SH-SY5Y (cell line): ENCODE measurements at regions not wholly inside any gene's neighbourhood (a gene's known extent, or its start where the extent isn't known, plus 50 kb on each side); places are given as distances from the start of the nearest gene placed in this dataset.

Source experiments
- GATA2 ChIP-seq: IDR thresholded peaks from 2 replicates; pipeline ENCODE4 v1.6.1; 2011; ENCODE audit warnings: mild to moderate bottlenecking, low read depth, low read length
- GATA3 ChIP-seq: IDR thresholded peaks from 2 replicates; pipeline ENCODE4 v1.6.1; 2011; ENCODE audit warnings: low read depth, mild to moderate bottlenecking, low read length, moderate library complexity

DNA sequence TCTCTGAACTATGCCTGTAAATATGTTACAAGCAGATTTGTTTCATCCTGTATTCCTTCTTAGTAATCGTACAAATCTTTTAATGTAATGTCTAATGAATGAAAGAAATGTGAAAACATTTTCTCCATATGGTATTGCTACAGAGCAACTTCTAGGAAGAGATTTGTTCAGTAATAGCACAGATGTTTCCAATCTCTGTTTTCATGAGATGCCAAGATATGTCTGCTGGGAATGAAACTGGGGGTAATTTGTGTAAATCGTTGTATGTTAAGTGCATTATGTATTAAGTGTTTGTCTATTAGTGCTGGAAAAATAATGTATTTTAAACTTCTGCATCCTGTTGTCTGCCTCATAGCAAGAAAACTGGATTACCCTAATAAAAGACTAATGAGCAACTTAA lies 722.2 kb upstream of the EYS start:
- TF ChIP-seq GATA2, result peak; percentile 65
- peak; percentile 91 for TF ChIP-seq GATA3

DNA sequence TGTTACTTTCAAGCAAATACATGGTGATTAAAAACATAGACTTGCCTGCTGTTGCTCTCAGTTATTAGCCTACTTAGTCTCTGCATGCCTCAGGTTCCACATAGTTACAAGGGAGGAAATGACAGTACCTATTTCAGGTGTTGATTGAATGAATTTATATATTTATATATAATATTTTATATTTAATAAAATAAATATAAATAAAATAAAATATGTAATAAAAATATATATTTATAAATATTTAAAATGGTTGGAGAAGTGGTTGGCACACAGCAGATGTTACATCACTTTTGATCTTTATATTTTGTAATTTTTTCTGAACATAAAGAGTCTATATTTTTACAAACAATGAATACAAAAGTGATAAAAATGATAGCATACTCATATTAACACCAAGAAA lies 716.0 kb upstream of the EYS start:
- TF ChIP-seq GATA2 (no peak), GATA3 (no peak)

DNA sequence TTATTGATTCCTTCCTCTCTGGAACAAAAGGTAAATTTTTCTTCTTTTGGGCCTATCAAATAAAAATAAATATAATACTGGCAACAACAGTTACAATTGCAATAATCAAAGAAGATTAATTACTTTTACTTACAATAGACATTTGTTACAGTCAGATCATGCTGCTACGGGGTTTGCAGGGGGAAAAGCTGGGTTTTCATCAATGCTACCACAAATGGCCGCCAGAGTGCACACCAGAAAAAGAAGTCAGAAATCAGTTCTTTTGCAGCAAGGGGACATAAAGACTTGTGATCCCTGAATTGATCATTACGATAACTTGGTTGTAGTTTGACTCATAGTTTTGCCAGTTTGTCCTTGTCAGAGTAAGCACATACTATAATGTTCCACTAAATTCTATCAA lies 714.5 kb upstream of the EYS start:
- TF ChIP-seq GATA2 (no peak), GATA3 (no peak)

DNA sequence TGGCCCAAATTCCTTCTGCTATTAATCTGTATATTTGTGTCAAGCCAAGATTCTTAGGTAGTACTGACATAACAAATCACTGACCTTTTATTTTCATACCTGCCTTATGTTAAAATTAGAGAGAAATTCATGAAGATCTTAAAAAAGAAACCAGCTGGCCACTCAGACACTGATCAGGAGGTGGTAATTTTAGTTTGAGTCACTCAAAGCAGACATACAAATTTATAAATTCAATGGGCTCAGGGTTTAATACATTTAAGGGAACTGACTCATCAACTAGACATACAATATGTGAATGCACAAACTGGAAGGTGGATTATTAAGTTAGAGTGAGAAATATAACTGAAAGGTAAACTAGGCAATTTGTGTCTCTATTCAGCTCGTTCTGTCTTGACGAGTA lies 711.9 kb upstream of the EYS start:
- TF ChIP-seq GATA3 (no peak), GATA2 (no peak)

DNA sequence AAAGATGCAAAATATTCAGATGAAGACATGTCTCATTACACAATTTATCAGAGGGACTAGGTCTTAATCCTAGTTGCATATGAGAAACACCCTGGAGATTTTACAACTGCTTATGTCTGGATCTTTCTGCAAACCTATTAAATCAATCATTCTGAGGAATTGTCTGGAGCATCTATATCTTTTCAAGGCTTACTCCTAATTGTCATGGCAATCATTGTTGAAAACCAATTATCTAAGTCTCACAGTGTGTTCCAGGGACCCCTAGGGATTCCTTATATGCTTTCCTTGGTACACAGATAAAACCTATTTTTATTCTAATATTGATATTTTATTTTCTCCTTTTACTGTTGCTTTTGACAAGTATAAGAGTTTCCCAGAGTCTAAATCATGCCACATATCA lies 696.9 kb upstream of the EYS start:
- no peak for TF ChIP-seq GATA2
- no peak for TF ChIP-seq GATA3

DNA sequence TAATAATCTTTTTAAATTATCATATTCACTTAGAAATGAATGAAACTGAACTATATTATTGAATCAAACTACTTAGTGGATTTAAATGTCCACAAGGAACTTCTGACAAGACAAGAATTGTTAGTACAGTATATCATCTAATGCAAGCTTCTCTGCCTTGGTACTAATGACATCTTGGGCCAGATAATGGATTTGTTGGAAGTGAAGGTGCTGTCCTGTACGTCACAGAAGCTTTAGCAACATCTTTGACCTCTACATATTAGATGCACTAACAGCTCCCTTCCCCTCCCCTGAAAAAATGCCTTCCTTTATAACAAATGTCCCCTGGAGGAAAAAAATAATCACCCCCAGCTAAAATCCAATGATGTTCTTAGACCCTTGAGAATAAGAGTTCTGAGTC lies 695.8 kb upstream of the EYS start:
- TF ChIP-seq GATA2 (no peak), GATA3 (no peak)

DNA sequence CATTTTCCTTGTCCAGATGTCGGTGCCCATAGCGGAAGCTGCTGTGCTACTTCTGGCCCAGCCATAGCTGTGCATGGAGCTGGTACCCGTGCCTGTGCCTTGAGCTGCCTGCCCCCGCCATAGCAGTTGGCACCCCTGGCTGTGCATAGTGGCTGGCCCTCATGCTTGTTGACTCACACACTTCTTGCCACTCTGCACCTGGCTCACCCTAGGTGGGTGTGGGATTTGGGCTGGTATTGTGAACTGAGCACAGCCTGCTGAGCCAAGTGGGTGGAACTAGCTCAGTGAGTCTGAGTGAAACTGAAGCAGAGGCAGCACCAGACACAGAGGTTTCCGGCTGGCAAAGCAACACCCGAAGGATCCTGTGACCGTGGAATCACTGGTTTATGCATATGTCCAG lies 689.5 kb upstream of the EYS start:
- TF ChIP-seq GATA2, result no peak
- no peak for TF ChIP-seq GATA3

DNA sequence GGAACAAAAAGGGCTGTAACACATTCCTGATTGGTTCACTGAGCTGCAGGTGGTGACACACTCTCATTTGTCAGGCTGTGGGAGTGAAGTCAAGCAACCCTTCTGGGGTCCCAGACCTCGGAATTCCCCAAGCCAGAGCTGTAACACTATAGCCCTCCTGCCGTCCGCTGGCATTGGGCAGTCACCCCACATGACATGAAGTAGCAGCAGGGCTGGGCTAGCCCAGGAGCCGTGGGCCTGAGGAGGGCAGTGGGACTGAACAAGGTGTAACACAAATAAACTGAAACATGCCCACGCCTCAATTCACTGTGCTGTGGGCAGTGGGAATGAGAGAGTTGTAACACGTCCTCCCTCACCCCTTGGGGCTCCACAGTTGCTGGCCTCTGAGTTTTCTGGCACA lies 689.1 kb upstream of the EYS start:
- TF ChIP-seq GATA2 (no peak), GATA3 (no peak)

DNA sequence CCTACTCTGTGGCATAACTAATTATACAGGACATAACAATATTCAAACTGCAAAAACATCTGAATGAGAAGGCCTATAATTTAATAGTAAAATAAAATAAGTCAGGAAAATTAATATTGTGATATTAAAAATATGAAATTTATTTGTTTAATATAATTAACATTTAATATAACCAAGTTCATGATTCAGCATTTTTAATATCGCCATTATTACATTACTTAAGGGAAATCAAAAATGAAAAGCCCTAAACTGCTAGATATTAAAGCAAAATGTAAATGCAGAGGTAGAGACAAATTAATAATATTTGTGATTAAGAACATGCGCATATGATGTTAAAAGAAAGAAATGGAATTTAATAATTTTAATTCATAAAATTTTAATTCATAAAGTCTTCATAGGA lies 683.4 kb upstream of the EYS start:
- TF ChIP-seq GATA2, result no peak

DNA sequence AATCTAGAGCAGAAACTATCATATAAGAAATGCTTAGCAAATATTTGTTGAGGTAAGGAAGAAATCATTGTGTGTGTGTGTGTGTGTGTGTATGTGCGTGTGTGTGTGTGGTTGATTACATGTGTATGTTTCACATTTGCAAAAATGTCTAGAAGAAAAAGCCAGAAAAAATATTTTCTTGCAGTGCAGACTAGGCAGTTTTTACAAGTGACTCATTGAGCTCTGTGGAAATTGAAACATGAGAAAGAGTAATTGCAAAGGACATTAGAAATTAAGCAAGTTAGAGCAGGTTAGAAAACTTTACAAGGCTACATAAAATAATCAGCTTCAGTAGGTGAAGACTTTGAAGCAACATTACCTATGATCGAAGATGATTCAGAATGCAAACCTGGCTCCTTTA lies 669.0 kb upstream of the EYS start:
- TF ChIP-seq GATA2 (no peak), GATA3 (no peak)

DNA sequence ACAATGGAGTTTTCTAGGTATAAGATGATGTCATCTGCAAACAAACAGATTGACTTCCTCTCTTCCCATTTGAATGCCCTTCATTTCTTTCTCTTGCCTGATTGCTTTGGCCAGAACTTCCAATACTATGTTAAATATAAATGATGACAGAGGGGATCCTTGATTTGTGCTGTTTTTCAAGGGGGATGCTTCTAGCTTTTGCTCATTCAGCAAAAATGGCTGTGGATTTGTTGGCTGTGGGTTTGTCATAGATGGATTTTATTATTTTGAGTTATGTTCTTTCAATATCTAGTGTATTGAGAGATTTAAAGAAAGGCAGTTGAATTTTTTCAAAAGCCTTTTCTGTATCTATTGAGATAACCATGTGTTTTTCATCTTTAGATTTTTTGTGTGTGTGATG lies 662.4 kb upstream of the EYS start:
- no peak for TF ChIP-seq GATA2
- no peak for TF ChIP-seq GATA3

DNA sequence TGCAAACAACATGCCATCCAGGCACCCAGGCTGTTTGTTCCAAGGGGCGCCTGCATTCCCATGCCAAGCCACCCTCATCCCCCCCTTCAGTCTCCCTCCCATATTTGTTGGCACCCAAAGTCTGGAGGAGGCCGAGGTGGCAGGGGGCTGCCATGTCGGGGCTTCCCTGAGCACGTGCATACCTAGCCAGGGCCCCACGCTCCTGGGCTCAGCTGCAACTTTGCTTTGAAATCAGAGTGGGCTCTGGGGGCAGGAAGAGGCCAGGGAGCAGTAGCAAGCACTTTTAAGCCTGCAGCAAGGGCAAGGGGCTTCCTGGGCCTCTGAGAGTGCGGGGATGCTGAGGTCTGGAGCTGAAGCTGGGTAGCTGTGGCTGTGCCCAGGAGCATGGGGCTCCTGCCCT lies 655.9 kb upstream of the EYS start:
- no peak for TF ChIP-seq GATA2
- no peak for TF ChIP-seq GATA3

DNA sequence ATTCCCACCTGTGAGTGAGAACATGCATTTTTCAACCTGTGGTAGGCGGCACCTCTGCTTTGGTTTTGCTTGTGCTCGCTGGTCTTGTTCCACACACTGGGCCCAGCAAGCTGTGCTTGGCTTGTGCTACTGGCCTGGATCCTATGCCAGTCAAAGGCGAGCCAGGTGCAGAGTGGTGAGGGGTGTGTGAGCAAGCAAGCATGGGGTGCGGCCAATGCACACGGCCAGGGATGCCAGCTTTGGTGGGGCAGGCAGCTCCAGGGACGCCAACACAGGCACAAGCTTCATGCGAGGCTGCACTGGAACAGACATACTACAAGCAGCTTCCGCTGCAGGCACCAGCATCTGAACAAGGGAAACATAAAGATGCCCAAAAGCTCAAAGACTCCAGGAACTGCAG lies 654.9 kb upstream of the EYS start:
- no peak for TF ChIP-seq GATA2
- no peak for TF ChIP-seq GATA3

DNA sequence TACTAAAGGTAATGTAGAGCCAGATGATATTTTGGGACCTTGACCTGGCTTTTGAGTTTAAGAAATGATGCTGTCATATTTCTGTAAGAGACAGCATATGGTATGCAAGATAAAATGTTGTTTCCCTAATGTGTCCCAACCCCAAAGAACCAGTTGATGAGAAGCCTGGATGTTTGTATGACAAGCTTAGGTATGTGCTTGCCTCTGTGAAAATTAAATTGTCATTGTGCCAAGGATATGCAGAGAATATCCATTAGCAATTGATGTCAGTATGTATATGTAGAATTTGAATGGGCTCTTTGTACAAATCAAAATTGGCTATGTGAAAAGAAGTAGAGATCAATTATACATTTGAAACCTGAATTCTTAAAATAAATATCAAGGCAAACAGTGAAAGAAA lies 650.8 kb upstream of the EYS start:
- TF ChIP-seq GATA2, result no peak
- TF ChIP-seq GATA3, result no peak

DNA sequence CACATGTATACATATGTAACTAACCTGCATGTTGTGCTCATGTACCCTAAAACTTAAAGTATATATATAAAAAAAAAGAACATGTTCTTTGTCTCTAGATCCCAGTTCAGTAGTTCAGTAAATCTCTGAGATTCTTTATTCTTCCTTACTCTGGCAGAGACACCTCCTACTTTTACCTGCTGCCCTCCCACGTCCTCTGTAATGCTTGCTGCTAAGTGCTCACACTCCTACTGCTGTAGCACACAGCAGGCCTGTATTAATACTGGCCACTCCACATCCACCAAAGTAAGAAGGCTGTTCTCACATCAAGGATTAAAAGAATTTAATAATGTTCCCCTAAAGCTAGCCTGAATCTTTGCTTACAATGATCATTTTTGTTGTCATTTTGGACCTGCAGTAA lies 648.4 kb upstream of the EYS start:
- TF ChIP-seq GATA2 (no peak), GATA3 (no peak)

DNA sequence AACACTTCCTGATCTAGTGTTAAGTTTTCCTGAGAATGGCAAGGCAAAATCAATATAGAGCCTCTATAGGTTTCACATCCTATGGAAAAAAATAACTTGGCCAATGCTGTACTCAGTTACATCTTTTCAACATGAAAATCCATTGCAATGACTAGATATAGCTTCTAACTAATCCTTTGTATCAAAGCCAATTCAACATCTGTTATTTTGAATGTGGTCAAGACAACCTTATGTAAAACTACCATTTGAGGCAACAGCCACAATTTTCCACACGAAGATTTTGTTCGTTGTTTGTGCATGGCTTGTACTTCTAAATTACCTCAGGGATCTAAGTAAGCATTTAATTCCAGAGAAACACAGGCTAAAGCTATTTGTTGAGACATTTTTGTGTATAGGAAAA lies 637.8 kb upstream of the EYS start:
- no peak for TF ChIP-seq GATA3
- TF ChIP-seq GATA2, result no peak

DNA sequence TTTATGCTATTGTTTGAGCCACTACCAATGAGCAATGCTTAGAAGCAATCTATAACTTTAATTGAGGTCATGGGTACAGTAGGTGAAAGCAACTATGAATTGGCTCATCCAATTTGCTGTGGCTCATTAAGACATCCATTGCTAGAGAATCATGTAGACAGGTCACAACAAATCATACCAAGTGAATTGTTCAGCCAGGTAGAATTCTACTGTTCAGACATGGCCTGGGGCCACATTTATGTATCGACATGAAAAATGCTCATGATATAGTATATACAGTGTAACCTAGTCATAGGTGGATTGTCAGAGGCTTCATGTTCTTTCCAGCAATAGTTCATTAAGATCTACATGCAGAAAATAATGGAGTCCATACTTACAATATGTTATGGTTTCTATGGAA lies 633.7 kb upstream of the EYS start:
- no peak for TF ChIP-seq GATA2
- TF ChIP-seq GATA3, result no peak

DNA sequence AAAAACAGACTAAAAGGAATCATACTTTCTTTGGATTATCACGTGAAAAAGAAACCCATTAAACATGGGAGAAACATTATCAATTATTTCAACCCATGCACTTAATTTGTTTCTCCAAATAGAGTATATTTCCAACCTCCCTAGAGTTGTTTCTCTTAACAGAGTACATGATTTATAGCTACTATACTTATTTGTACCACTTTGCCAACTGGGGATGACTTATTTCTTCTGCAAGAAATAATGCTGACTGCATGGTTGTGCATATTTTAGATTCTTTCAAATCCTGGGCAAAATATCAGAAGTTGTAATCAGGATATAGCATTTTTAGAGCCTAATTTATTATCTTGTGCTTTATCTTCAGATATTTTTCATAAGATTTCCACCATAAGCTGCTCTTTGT lies 629.1 kb upstream of the EYS start:
- TF ChIP-seq GATA3 (no peak), GATA2 (no peak)
